Esophagus squamous epithelium (tissue), 5 donors: ENCODE measurements at regions not wholly inside any gene's neighbourhood (a gene's known extent, or its start where the extent isn't known, plus 50 kb on each side); places are given as distances from the start of the nearest gene placed in this dataset.

Source experiments
- DNase-seq: peaks from one replicate; lab custom pipeline; 2025; lab: John Stamatoyannopoulos, UW
- H3K27ac ChIP-seq, 4 donors: fragments of 200-600 bp; sonication (generic); one replicate each; pipeline ENCODE4 v1.5.1; 2016 to 2019; ENCODE audit warnings: mild to moderate bottlenecking in 1 of 4
- H3K27me3 ChIP-seq, 4 donors: fragments of 200-600 bp; sonication (generic); 1 replicate in 3 of 4; 2 replicates in 1 of 4; pipeline versions ENCODE4 v1.5.1 to v1.6.0; 2017 to 2021; ENCODE audit warnings: antibody characterized with exemption in 1 of 4
- H3K36me3 ChIP-seq, 3 donors: fragments of 200-600 bp; sonication (generic); one replicate each; pipeline ENCODE4 v1.5.1; 2016 to 2019
- H3K4me1 ChIP-seq, 3 donors: fragments of 200-600 bp; sonication (generic); one replicate each; pipeline ENCODE4 v1.5.1; 2017 to 2019
- H3K4me3 ChIP-seq, 4 donors: fragments of 200-600 bp; sonication (generic); 1 replicate in 3 of 4; 2 replicates in 1 of 4; pipeline ENCODE4 v1.5.1; 2016 to 2019; ENCODE audit warnings: mild to moderate bottlenecking in 2 of 4, moderate library complexity in 1 of 4
- H3K9me3 ChIP-seq, 3 donors: fragments of 200-600 bp; sonication (generic); one replicate each; pipeline ENCODE4 v1.5.1; 2016 to 2019
- POLR2A ChIP-seq, 4 donors: fragments of 450-650 bp; IDR thresholded peaks; one replicate each; pipeline ENCODE4 v1.6.1; 2017; ENCODE audit warnings: antibody characterized with exemption in 4 of 4, mild to moderate bottlenecking in 4 of 4, moderate library complexity in 3 of 4
- WGBS, 2 donors: methylation state at CpG; one replicate each; pipeline ENCODE4 v1.1.5; 2018; 5-methylcytosine and 5-hydroxymethylcytosine counted together
- intact Hi-C: fragments of 100-400 bp; cut with DNase I; formaldehyde crosslinking; loops from one replicate; pipeline ENCODE4 v1.15.0; 2022
- TF ChIP-seq, protein P1 (sequence below), 6 experiments: fragments of 450-650 bp in 4 of 6; fragments of 200-600 bp in 2 of 6; sonication (generic) in 2 of 6; IDR thresholded peaks; one replicate each; pipeline ENCODE4 v1.5.1; 2016 to 2019; ENCODE audit warnings: antibody characterized with exemption in 6 of 6, mild to moderate bottlenecking in 4 of 6, moderate library complexity in 4 of 6
- donor health status: DM: yes; HTN: yes; CAD: no.

DNA sequence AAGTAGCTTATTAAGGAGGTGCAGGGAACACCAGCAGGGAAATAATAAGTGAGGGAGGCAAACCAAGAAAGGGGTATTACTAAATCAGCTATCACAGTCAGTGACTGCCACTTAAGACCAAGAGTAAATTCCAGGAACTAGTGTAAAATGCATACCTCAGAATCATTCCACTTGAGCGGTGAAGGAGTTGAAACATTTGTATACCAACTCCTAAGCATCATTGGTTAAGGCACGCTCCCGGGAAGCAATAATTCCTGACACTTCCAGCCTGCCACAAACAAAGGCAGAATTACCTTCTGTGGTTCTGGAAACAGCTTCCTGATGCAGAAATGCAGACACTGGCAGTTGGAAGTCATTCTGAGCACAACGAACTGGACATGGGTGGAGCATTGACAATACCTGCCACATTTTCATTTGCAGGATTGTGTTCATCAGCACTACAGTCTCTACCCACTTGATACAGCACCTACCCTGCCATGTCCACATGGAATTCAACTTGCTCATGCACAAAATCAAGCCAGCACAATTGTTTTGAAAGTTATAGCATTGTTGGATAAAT lies 82.1 kb downstream of the PPP1R2C start:
- intact Hi-C loops: no loop called here
- Histone ChIP-seq H3K4me1 (no peaks in the 10 kb centered on the region), H3K4me3 (no peak overlapping the region), H3K27ac (no peak overlapping the region), H3K9me3 (no peaks in the 10 kb centered on the region), H3K27me3 (no peaks in the 10 kb centered on the region), H3K36me3 (no peaks in the 10 kb centered on the region)
- WGBS, 2 donors: 69 to 90% methylated on average over 3 to 4 of the region's 4 CpGs
- DNase-seq: no peak
- TF ChIP-seq, protein P1, sequence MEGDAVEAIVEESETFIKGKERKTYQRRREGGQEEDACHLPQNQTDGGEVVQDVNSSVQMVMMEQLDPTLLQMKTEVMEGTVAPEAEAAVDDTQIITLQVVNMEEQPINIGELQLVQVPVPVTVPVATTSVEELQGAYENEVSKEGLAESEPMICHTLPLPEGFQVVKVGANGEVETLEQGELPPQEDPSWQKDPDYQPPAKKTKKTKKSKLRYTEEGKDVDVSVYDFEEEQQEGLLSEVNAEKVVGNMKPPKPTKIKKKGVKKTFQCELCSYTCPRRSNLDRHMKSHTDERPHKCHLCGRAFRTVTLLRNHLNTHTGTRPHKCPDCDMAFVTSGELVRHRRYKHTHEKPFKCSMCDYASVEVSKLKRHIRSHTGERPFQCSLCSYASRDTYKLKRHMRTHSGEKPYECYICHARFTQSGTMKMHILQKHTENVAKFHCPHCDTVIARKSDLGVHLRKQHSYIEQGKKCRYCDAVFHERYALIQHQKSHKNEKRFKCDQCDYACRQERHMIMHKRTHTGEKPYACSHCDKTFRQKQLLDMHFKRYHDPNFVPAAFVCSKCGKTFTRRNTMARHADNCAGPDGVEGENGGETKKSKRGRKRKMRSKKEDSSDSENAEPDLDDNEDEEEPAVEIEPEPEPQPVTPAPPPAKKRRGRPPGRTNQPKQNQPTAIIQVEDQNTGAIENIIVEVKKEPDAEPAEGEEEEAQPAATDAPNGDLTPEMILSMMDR (IDR thresholded peaks at IDR 0.05): no peak
- TF ChIP-seq POLR2A (IDR thresholded peaks at IDR 0.05): no peak

DNA sequence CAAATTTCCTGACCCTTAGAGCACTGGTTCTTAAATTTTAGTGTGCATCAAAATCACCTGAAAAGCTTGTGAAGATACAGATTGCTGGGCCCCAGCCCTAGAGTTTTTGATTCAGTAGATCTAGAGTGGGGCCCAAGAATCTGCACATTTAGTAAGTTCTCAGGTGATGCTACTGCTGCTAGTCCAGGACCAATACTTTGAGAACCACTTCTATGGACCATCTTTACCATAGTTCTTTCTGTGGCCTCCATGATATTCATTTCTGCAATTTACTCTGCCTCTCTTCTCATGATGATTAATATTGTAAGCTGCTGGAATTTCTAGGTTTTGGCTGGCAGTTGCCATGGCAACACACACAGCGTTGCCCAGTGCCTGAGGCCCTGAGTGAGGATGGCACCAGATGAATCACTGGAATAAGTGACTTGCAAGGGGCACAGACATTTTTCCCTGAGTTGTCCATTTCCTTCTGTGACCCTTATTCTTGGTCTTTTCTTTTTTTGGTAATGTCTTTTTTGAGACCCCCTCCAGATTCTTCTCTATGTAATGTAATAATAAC lies 83.6 kb downstream of the PPP1R2C start:
- H3K27me3 ChIP-seq: no peaks in the 10 kb centered on the region
- WGBS, 2 donors: 38% methylated on average over 1 of the region's 1 CpG; no CpG with 5 or more reads in 1 of the 2 donors
- DNase-seq: no peak
- no peaks in the 10 kb centered on the region for H3K9me3 ChIP-seq
- H3K4me3 ChIP-seq: no peak overlapping the region
- intact Hi-C loops: no loop called here
- no peak for TF ChIP-seq POLR2A (IDR thresholded peaks at IDR 0.05)
- TF ChIP-seq, protein P1 (IDR thresholded peaks at IDR 0.05): no peak
- no peak overlapping the region for H3K27ac ChIP-seq
- no peaks in the 10 kb centered on the region for H3K4me1 ChIP-seq
- H3K36me3 ChIP-seq: no peaks in the 10 kb centered on the region

DNA sequence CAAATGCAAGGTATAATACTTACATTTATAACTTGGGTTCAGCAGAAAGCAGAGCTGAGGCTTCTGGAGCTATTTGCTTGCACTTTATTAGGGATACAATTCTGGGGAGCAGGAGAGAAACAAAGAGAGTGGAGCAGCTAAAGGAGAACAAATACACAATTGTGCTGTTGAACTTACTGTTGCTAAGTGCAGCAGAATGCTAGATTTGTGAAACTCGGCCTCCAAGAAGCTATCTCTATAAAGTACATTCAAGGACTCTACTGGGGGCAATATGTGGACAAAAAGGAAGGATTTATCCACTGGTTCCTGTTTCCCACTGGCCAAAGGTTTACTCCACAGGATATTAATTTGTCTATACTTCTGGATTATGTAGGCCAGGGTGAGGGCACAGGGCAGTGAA lies 86.8 kb downstream of the PPP1R2C start:
- no peak for DNase-seq
- intact Hi-C loops: no loop called here
- 67% methylated on average over 1 of the region's 1 CpG; no CpG with 5 or more reads in 1 of the 2 donors for WGBS, 2 donors
- H3K9me3 ChIP-seq: no peaks in the 10 kb centered on the region
- no peak overlapping the region for H3K4me3 ChIP-seq
- H3K27ac ChIP-seq: no peak overlapping the region
- H3K4me1 ChIP-seq: no peaks in the 10 kb centered on the region
- H3K27me3 ChIP-seq: no peaks in the 10 kb centered on the region
- no peaks in the 10 kb centered on the region for H3K36me3 ChIP-seq
- no peak for TF ChIP-seq POLR2A (IDR thresholded peaks at IDR 0.05)
- TF ChIP-seq, protein P1 (IDR thresholded peaks at IDR 0.05): no peak

DNA sequence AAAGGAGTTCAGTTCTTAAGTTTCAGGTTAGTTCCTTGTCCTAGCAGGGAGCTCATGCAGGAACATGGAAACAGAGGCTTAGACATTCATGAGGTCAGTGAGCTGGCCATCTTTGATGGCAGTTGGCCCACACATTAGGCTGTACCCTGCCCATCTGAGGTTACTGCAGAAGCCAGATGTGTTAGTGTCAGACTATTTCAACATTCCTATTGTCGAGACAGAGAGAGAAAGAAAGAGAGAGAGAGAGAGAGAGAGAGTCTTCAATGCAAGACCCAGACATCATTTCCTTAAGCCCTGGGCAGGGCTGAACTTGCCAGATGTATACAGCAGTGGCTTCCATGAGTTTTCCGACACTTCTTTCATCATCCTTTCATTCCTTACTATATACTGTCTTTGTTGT lies 91.3 kb downstream of the PPP1R2C start:
- Histone ChIP-seq H3K4me1 (no peaks in the 10 kb centered on the region), H3K27ac (no peak overlapping the region), H3K9me3 (no peaks in the 10 kb centered on the region), H3K27me3 (no peaks in the 10 kb centered on the region), H3K4me3 (no peak overlapping the region), H3K36me3 (no peaks in the 10 kb centered on the region)
- no peak for DNase-seq
- intact Hi-C loops: no loop called here
- 47 to 70% methylated on average over 2 of the region's 2 CpGs for WGBS, 2 donors
- TF ChIP-seq POLR2A (IDR thresholded peaks at IDR 0.05): no peak
- TF ChIP-seq, protein P1 (IDR thresholded peaks at IDR 0.05): no peak

DNA sequence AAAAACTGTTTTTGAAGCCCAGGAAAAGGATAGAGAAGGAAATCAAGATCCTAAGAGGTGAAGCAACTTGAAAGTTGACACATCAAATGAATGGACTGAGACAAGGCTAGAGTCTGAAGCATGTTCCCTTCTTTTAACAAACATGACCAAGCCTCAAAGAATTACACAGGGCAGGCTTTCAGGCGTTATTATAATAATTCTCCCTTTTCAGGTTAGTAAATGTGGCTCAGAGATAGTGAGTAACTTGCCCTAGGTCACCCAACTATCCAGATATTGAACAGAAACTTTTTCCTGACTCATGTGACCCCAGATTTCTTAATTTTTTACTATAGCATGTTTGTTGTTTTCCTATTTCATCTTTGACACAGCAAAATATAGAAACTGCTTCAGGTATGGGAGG lies 91.7 kb downstream of the PPP1R2C start:
- 38 to 48% methylated on average over 1 of the region's 1 CpG for WGBS, 2 donors
- Histone ChIP-seq H3K36me3 (no peaks in the 10 kb centered on the region), H3K27me3 (no peaks in the 10 kb centered on the region), H3K9me3 (no peaks in the 10 kb centered on the region), H3K4me1 (no peaks in the 10 kb centered on the region), H3K4me3 (no peak overlapping the region), H3K27ac (no peak overlapping the region)
- TF ChIP-seq, protein P1 (IDR thresholded peaks at IDR 0.05): no peak
- TF ChIP-seq POLR2A (IDR thresholded peaks at IDR 0.05): no peak
- no peak for DNase-seq
- intact Hi-C loops: no loop called here
